GM12874 (cell line): ENCODE measurements at regions not wholly inside any gene's neighbourhood (a gene's known extent, or its start where the extent isn't known, plus 50 kb on each side); places are given as distances from the start of the nearest gene placed in this dataset.

Source experiments
- CTCF ChIP-seq: IDR thresholded peaks from 2 replicates; pipeline ENCODE4 v1.5.1; 2011; ENCODE audit warnings: low read depth, mild to moderate bottlenecking, control low read depth, low read length, moderate library complexity; ENCODE audit not compliant: insufficient read depth

GRCh38 chr6:66538551-66539135 is 831.6 kb upstream of the EYS start:
- TF ChIP-seq CTCF: no peak

- no peak for TF ChIP-seq CTCF
Observed at GRCh38 chr6:66533921-66534404, 826.9 kb upstream of the EYS start.

- no peak for TF ChIP-seq CTCF
Observed at GRCh38 chr6:66526061-66526460, 819.0 kb upstream of the EYS start.

GRCh38 chr6:66522864-66523263 is 815.8 kb upstream of the EYS start:
- TF ChIP-seq CTCF: no peak

GRCh38 chr6:66516377-66516776 is 809.4 kb upstream of the EYS start:
- no peak for TF ChIP-seq CTCF

- no peak for TF ChIP-seq CTCF
Observed at GRCh38 chr6:66508433-66508832, 801.4 kb upstream of the EYS start.

- TF ChIP-seq CTCF: no peak
Observed at GRCh38 chr6:66499851-66500250, 792.8 kb upstream of the EYS start.
